SK-N-MC (cell line): ENCODE measurements at regions not wholly inside any gene's neighbourhood (a gene's known extent, or its start where the extent isn't known, plus 50 kb on each side); places are given as distances from the start of the nearest gene placed in this dataset.

ENCODE experiments used
- EZH2 ChIP-seq: fragments of 200-600 bp; sonication (generic); IDR thresholded peaks from one replicate; pipeline ENCODE4 v1.6.1; 2017; ENCODE audit warnings: antibody characterized with exemption
- POLR2AphosphoS5 ChIP-seq: IDR thresholded peaks from 2 replicates; pipeline ENCODE4 v1.6.1; 2012; ENCODE audit warnings: mild to moderate bottlenecking, low read depth, low read length, borderline replicate concordance

- no peak for TF ChIP-seq EZH2
- TF ChIP-seq POLR2AphosphoS5: no peak
These were observed 161.0 kb upstream of the PRKD1 start for GRCh38 chr14:30088620-30089019.
